Vagina (tissue), 2 donors: ENCODE measurements at regions not wholly inside any gene's neighbourhood (a gene's known extent, or its start where the extent isn't known, plus 50 kb on each side); places are given as distances from the start of the nearest gene placed in this dataset.

Experiments used
- DNase-seq, 2 donors: peaks; one replicate each; pipeline ENCODE4 v3.0.0-alpha.2; 2017; ENCODE audit errors: extremely low spot score in 2 of 2
- H3K27ac ChIP-seq: fragments of 200-600 bp; sonication (generic); one replicate; pipeline ENCODE4 v1.5.1; 2019
- H3K27me3 ChIP-seq: fragments of 200-600 bp; sonication (generic); one replicate; pipeline ENCODE4 v1.5.1; 2019
- H3K36me3 ChIP-seq, 2 donors: fragments of 200-600 bp; sonication (generic); one replicate each; pipeline ENCODE4 v1.5.1; 2017 to 2019
- H3K4me1 ChIP-seq: fragments of 200-600 bp; sonication (generic); one replicate; pipeline ENCODE4 v1.5.1; 2019
- H3K4me3 ChIP-seq, 2 donors: fragments of 200-600 bp; sonication (generic); 1 replicate in 1 of 2; 2 replicates in 1 of 2; pipeline ENCODE4 v1.5.1; 2016 to 2019
- H3K9me3 ChIP-seq: fragments of 200-600 bp; sonication (generic); one replicate; pipeline ENCODE4 v1.5.1; 2019
- CTCF ChIP-seq, 3 experiments: fragments of 450-650 bp in 2 of 3; fragments of 200-600 bp in 1 of 3; sonication (generic) in 1 of 3; IDR thresholded peaks; one replicate each; pipeline ENCODE4 v1.5.1; 2017 to 2019; ENCODE audit warnings: antibody characterized with exemption in 3 of 3, mild to moderate bottlenecking in 2 of 3, moderate library complexity in 2 of 3
- POLR2A ChIP-seq, 2 donors: fragments of 450-650 bp; IDR thresholded peaks; one replicate each; pipeline ENCODE4 v1.6.1; 2017; ENCODE audit warnings: antibody characterized with exemption in 2 of 2, mild to moderate bottlenecking in 2 of 2, moderate library complexity in 2 of 2
- POLR2AphosphoS5 ChIP-seq, 2 donors: sonication (generic); formaldehyde crosslinking; IDR thresholded peaks; one replicate each; pipeline ENCODE4 v1.9.0; 2017; ENCODE audit warnings: antibody characterized with exemption in 2 of 2, mild to moderate bottlenecking in 2 of 2, low read depth in 1 of 2; ENCODE audit not compliant: insufficient read depth in 1 of 2
- intact Hi-C: fragments of 100-400 bp; cut with DNase I; formaldehyde crosslinking; loops from one replicate; pipeline ENCODE4 v1.15.1; 2023

- Histone ChIP-seq H3K27me3 (no peaks in the 10 kb centered on the region), H3K4me1 (no peaks in the 10 kb centered on the region), H3K9me3 (no peaks in the 10 kb centered on the region), H3K36me3 (no peaks in the 10 kb centered on the region), H3K4me3 (no peak overlapping the region), H3K27ac (no peak overlapping the region)
- no peak for DNase-seq
- intact Hi-C loops, result no loop called here
- peak in 1 of 3 experiments; percentile 15 for TF ChIP-seq CTCF (IDR thresholded peaks at IDR 0.05)
- TF ChIP-seq POLR2AphosphoS5 (IDR thresholded peaks at IDR 0.05; ENCODE audit: insufficient read depth in 1 of 2, low read depth in 1 of 2), result no peak
These were observed 156.3 kb downstream of the HMHB1 start for GRCh38 chr5:143968071-143968878.

GRCh38 chr5:143970159-143970558 is 158.2 kb downstream of the HMHB1 start:
- DNase-seq, result no peak
- intact Hi-C loops, result no loop called here
- no peaks in the 10 kb centered on the region for H3K27me3 ChIP-seq
- H3K27ac ChIP-seq, result no peak overlapping the region
- no peak for TF ChIP-seq CTCF (IDR thresholded peaks at IDR 0.05)
- no peak for TF ChIP-seq POLR2A (IDR thresholded peaks at IDR 0.05)
- TF ChIP-seq POLR2AphosphoS5 (IDR thresholded peaks at IDR 0.05; ENCODE audit: insufficient read depth in 1 of 2, low read depth in 1 of 2), result no peak
- H3K9me3 ChIP-seq, result no peaks in the 10 kb centered on the region
- H3K4me3 ChIP-seq, result no peak overlapping the region
- H3K36me3 ChIP-seq, result no peaks in the 10 kb centered on the region
- H3K4me1 ChIP-seq, result no peaks in the 10 kb centered on the region

DNA sequence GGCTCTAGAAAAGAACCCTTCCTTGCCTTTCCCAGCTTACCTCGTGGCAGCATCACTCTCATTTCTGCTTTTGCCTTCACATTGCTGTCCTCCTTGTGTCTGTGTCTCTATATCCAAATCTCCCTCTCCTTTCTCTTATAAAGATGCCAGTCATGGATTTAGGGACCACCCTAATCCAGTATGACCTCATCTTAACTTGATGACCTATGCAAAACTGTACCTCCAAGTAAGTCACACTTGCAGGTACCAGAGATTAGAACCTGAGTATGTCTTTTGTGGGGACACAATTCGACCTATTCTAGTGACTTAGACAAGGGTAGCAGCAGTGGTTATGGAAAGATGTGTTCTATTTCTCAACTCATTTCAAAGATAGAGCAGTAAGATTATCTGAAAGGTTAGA is 160.1 kb downstream of the HMHB1 start:
- intact Hi-C loops, result no loop called here
- H3K9me3 ChIP-seq, result no peaks in the 10 kb centered on the region
- no peak overlapping the region for H3K27ac ChIP-seq
- no peak for DNase-seq
- TF ChIP-seq POLR2AphosphoS5 (IDR thresholded peaks at IDR 0.05; ENCODE audit: insufficient read depth in 1 of 2, low read depth in 1 of 2) (no peak), CTCF (IDR thresholded peaks at IDR 0.05) (no peak), POLR2A (IDR thresholded peaks at IDR 0.05) (no peak)
- H3K36me3 ChIP-seq, result no peaks in the 10 kb centered on the region
- no peak overlapping the region for H3K4me3 ChIP-seq
- H3K4me1 ChIP-seq, result no peaks in the 10 kb centered on the region
- H3K27me3 ChIP-seq, result no peaks in the 10 kb centered on the region

DNA sequence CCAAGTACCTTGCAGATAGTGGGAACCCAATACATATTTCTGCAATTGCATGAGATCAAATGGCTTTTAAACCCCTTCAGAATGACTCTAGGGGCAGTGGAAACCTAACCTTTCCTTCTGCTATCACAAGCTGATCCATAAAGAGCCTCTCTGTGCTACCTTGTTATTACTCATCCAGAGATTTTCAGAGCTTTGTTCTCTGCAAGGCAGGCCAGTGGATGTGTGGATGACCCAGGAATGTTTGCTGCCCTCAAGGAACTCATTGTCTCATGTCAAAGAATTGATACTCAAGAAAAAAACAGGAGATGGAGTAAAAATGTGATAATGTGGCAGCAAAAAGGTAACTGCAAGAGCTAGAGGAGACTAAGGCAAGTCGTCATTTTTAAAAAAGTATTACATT is 164.1 kb downstream of the HMHB1 start:
- intact Hi-C loops, result no loop called here
- Histone ChIP-seq H3K27me3 (no peaks in the 10 kb centered on the region), H3K9me3 (no peaks in the 10 kb centered on the region), H3K27ac (no peak overlapping the region), H3K4me3 (no peak overlapping the region), H3K4me1 (no peaks in the 10 kb centered on the region), H3K36me3 (no peaks in the 10 kb centered on the region)
- no peak for TF ChIP-seq POLR2A (IDR thresholded peaks at IDR 0.05)
- TF ChIP-seq POLR2AphosphoS5 (IDR thresholded peaks at IDR 0.05; ENCODE audit: insufficient read depth in 1 of 2, low read depth in 1 of 2), result no peak
- no peak for TF ChIP-seq CTCF (IDR thresholded peaks at IDR 0.05)
- no peak for DNase-seq

DNA sequence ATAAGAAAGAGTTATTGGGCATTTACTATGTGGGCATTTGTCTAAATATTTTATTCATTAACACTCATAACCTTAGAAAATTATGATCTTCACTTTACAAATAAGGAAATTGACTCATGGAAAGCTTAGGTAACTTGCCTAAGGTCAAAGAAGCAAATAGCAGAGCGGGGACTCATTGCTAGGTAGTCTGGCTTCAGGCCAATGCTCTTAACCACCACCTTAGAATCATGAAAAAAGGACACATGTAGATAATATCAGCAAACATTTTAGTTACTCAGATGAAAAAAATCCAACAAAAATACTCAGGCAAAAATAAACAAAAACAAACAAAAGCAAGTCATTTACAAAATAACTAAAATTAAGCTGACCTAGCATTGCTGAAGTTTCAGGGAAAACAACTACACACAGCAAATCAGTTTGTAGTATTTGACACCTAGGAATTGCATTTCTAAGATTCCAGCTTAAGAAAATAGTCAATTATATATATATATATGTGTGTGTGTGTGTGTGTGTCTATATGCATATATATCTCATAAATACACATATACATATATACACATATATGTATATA is 166.0 kb downstream of the HMHB1 start:
- no peaks in the 10 kb centered on the region for H3K36me3 ChIP-seq
- no peaks in the 10 kb centered on the region for H3K9me3 ChIP-seq
- H3K4me1 ChIP-seq, result no peaks in the 10 kb centered on the region
- H3K4me3 ChIP-seq, result no peak overlapping the region
- TF ChIP-seq POLR2A (IDR thresholded peaks at IDR 0.05), result no peak
- TF ChIP-seq CTCF (IDR thresholded peaks at IDR 0.05), result no peak
- no peak for TF ChIP-seq POLR2AphosphoS5 (IDR thresholded peaks at IDR 0.05; ENCODE audit: insufficient read depth in 1 of 2, low read depth in 1 of 2)
- intact Hi-C loops, result no loop called here
- H3K27me3 ChIP-seq, result no peaks in the 10 kb centered on the region
- DNase-seq, result no peak
- H3K27ac ChIP-seq, result no peak overlapping the region
